Activated gamma-delta T cell treated with anti-CD3 and anti-CD28 coated beads, Interleukin-2, amount 50 U/mL, for 16 hours (primary cell): ENCODE measurements at regions not wholly inside any gene's neighbourhood (a gene's known extent, or its start where the extent isn't known, plus 50 kb on each side); places are given as distances from the start of the nearest gene placed in this dataset.

ENCODE experiments used
- DNase-seq: peaks from one replicate; pipeline ENCODE4 v3.0.0-alpha.2; 2020; ENCODE audit warnings: low read depth

- no peak for DNase-seq
These were observed 837.0 kb downstream of the SLITRK6 start for GRCh38 chr13:84962141-84962750.

- no peak for DNase-seq
These were observed 838.2 kb downstream of the SLITRK6 start for GRCh38 chr13:84961023-84961422.

- no peak for DNase-seq
These were observed 839.4 kb downstream of the SLITRK6 start for GRCh38 chr13:84959818-84960217.

GRCh38 chr13:84954636-84955035 lies 844.6 kb downstream of the SLITRK6 start:
- no peak for DNase-seq

GRCh38 chr13:84951128-84951527 lies 848.1 kb downstream of the SLITRK6 start:
- DNase-seq, result no peak

- DNase-seq, result no peak
These were observed 853.0 kb downstream of the SLITRK6 start for GRCh38 chr13:84946192-84946591.

GRCh38 chr13:84940798-84941197 lies 858.4 kb downstream of the SLITRK6 start:
- no peak for DNase-seq

GRCh38 chr13:84940167-84940566 lies 859.1 kb downstream of the SLITRK6 start:
- DNase-seq, result no peak

- no peak for DNase-seq
These were observed 864.3 kb downstream of the SLITRK6 start for GRCh38 chr13:84934911-84935310.

- DNase-seq, result no peak
These were observed 865.4 kb downstream of the SLITRK6 start for GRCh38 chr13:84933797-84934196.

- no peak for DNase-seq
These were observed 868.0 kb downstream of the SLITRK6 start for GRCh38 chr13:84931264-84931663.

- no peak for DNase-seq
These were observed 871.6 kb downstream of the SLITRK6 start for GRCh38 chr13:84927442-84928169.

- no peak for DNase-seq
These were observed 873.8 kb downstream of the SLITRK6 start for GRCh38 chr13:84925443-84925842.

- no peak for DNase-seq
These were observed 875.4 kb downstream of the SLITRK6 start for GRCh38 chr13:84923831-84924230.

GRCh38 chr13:84917252-84917878 lies 881.9 kb downstream of the SLITRK6 start:
- DNase-seq, result no peak

- no peak for DNase-seq
These were observed 886.5 kb downstream of the SLITRK6 start for GRCh38 chr13:84912720-84913119.

GRCh38 chr13:84910423-84910822 lies 888.8 kb downstream of the SLITRK6 start:
- no peak for DNase-seq

- DNase-seq, result no peak
These were observed 895.8 kb downstream of the SLITRK6 start for GRCh38 chr13:84903391-84903790.

GRCh38 chr13:84902243-84902642 lies 897.0 kb downstream of the SLITRK6 start:
- no peak for DNase-seq

- peak; percentile 1 for DNase-seq
These were observed 903.1 kb downstream of the SLITRK6 start for GRCh38 chr13:84896128-84896527.

GRCh38 chr13:84894749-84895148 lies 904.5 kb downstream of the SLITRK6 start:
- DNase-seq, result no peak

- DNase-seq, result no peak
These were observed 913.4 kb downstream of the SLITRK6 start for GRCh38 chr13:84885868-84886267.

GRCh38 chr13:84873951-84874350 lies 925.3 kb downstream of the SLITRK6 start:
- DNase-seq, result no peak
